ENCODE measurements at regions not wholly inside any gene's neighbourhood (a gene's known extent, or its start where the extent isn't known, plus 50 kb on each side); places are given as distances from the start of the nearest gene placed in this dataset.

GRCh38 chr13:27673911-27674310 lies 52.2 kb downstream of the POLR1D start:
- no peak overlapping the region for H3K4me3 ChIP-seq (ENCODE audit: low read depth in 1 of 3, low read length in 3 of 3)
- H3K27me3 ChIP-seq (ENCODE audit: control insufficient read depth in 4 of 4, insufficient read depth in 4 of 4, low read length in 3 of 4), result no peaks in the 10 kb centered on the region
- no peaks in the 10 kb centered on the region for H3K9me3 ChIP-seq (ENCODE audit: control insufficient read depth in 4 of 4, low read length in 3 of 4)
- TF ChIP-seq FOXA1 (IDR thresholded peaks at IDR 0.05) (no peak), JUND (IDR thresholded peaks at IDR 0.05) (no peak), SP1 (IDR thresholded peaks at IDR 0.05) (no peak), ATF3 (IDR thresholded peaks at IDR 0.05) (no peak), CTCF (IDR thresholded peaks at IDR 0.05; ENCODE audit: low read depth, low read length, missing input control) (no peak), GABPA (IDR thresholded peaks at IDR 0.05 in 1 of 2, conservative IDR thresholded peaks at IDR 0.05 in 1 of 2) (no peak), HNF4A (conservative IDR thresholded peaks at IDR 0.05) (no peak), RXRA (IDR thresholded peaks at IDR 0.05) (no peak), REST (IDR thresholded peaks at IDR 0.05) (no peak), HNF4G (IDR thresholded peaks at IDR 0.05) (no peak), NR2F2 (IDR thresholded peaks at IDR 0.05) (no peak), FOXA2 (IDR thresholded peaks at IDR 0.05) (no peak), YY1 (IDR thresholded peaks at IDR 0.05) (no peak), TAF1 (conservative IDR thresholded peaks at IDR 0.05) (no peak), EGR1 (IDR thresholded peaks at IDR 0.05; ENCODE audit: low read depth in 2 of 2) (no peak), RAD21 (IDR thresholded peaks at IDR 0.05) (no peak)
- TF ChIP-seq, protein P1, sequence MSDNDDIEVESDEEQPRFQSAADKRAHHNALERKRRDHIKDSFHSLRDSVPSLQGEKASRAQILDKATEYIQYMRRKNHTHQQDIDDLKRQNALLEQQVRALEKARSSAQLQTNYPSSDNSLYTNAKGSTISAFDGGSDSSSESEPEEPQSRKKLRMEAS (IDR thresholded peaks at IDR 0.05), result no peak
- TF ChIP-seq, protein P2, sequence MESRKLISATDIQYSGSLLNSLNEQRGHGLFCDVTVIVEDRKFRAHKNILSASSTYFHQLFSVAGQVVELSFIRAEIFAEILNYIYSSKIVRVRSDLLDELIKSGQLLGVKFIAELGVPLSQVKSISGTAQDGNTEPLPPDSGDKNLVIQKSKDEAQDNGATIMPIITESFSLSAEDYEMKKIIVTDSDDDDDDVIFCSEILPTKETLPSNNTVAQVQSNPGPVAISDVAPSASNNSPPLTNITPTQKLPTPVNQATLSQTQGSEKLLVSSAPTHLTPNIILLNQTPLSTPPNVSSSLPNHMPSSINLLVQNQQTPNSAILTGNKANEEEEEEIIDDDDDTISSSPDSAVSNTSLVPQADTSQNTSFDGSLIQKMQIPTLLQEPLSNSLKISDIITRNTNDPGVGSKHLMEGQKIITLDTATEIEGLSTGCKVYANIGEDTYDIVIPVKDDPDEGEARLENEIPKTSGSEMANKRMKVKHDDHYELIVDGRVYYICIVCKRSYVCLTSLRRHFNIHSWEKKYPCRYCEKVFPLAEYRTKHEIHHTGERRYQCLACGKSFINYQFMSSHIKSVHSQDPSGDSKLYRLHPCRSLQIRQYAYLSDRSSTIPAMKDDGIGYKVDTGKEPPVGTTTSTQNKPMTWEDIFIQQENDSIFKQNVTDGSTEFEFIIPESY (IDR thresholded peaks at IDR 0.05), result no peak
- DNase-seq (ENCODE audit: low spot score), result no peak
- H3K9ac ChIP-seq (ENCODE audit: low read depth in 1 of 2, low read length in 2 of 2), result no peak overlapping the region
- no peaks in the 10 kb centered on the region for H3K4me1 ChIP-seq (ENCODE audit: control insufficient read depth in 4 of 4, insufficient read depth in 4 of 4, low read length in 3 of 4)
- no peaks in the 10 kb centered on the region for H3K36me3 ChIP-seq (ENCODE audit: control insufficient read depth in 4 of 4, insufficient read depth in 3 of 4, low read depth in 1 of 4, low read length in 3 of 4)
- H3K27ac ChIP-seq (ENCODE audit: low read depth in 1 of 2, low read length in 2 of 2), result no peak overlapping the region
- 98% methylated on average over 1 of the region's 1 CpG for WGBS
